OCI-LY3 (cell line): ENCODE measurements at regions not wholly inside any gene's neighbourhood (a gene's known extent, or its start where the extent isn't known, plus 50 kb on each side); places are given as distances from the start of the nearest gene placed in this dataset.

Experiments
- EZH2phosphoT487 ChIP-seq: fragments of 200-600 bp; shearing (Covaris generic); IDR thresholded peaks from 2 replicates; pipeline ENCODE4 v1.6.1; 2018; ENCODE audit warnings: antibody characterized with exemption, mixed run types, low read depth
- TF ChIP-seq, protein P1 (sequence below): fragments of 200-600, 300-600 bp; sonication (generic); IDR thresholded peaks from 2 replicates; pipeline ENCODE4 v1.5.1; 2014; ENCODE audit warnings: antibody characterized with exemption, low read length, low read depth

DNA sequence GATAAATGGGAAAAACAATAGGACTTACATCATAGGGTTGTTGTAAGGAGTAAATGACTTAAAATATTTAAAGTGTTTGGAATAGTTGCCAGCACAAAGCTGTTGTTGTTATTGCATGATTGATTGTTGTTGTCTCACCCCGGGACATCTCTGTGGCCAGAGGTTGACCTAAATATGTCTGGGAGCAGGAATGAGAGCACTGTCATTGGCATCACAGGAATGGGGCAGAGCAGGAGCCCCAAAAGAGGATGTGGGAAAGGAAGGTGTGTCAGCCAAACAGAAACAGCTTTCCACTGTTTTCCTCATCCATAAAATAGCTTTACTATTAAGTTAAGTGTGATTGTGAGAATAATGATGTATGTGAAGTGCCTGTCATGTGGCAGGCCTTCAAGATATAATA is 121.6 kb downstream of the TMEM168 start:
- TF ChIP-seq, protein P1, sequence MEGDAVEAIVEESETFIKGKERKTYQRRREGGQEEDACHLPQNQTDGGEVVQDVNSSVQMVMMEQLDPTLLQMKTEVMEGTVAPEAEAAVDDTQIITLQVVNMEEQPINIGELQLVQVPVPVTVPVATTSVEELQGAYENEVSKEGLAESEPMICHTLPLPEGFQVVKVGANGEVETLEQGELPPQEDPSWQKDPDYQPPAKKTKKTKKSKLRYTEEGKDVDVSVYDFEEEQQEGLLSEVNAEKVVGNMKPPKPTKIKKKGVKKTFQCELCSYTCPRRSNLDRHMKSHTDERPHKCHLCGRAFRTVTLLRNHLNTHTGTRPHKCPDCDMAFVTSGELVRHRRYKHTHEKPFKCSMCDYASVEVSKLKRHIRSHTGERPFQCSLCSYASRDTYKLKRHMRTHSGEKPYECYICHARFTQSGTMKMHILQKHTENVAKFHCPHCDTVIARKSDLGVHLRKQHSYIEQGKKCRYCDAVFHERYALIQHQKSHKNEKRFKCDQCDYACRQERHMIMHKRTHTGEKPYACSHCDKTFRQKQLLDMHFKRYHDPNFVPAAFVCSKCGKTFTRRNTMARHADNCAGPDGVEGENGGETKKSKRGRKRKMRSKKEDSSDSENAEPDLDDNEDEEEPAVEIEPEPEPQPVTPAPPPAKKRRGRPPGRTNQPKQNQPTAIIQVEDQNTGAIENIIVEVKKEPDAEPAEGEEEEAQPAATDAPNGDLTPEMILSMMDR: no peak
- TF ChIP-seq EZH2phosphoT487: no peak
